ENCODE measurements at regions not wholly inside any gene's neighbourhood (a gene's known extent, or its start where the extent isn't known, plus 50 kb on each side); places are given as distances from the start of the nearest gene placed in this dataset.

DNA sequence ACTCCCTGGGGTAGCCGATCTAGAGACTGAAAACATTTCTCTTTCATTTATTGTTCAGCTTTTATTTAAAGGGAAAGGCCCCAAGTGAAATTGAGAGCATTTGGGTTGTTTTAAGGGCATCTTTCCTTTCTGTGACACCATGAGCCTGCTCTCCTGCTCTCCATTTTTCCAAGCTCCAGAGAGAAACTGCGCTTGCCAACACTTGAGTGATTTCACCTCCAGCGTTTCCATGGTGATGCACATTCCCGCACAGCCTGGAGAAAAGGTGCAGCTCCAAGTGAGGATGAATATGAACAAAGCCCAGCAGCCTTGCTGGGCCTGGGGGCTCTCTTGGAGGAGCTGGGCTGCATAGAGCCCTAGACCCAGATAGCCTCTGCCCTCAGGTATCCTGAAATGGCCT is 159.2 kb upstream of the PPP2R3A start:
- Histone ChIP-seq H3K27me3 (peaks cover 12% of the 10 kb centered on the region), H3K36me3 (no peaks in the 10 kb centered on the region), H3K9me3 (no peaks in the 10 kb centered on the region), H3K27ac (no peak overlapping the region), H3K4me3 (no peak overlapping the region), H3K4me1 (no peaks in the 10 kb centered on the region)
- WGBS, 2 donors (ENCODE audit: low coverage in 1 of 2): 11 to 38% methylated on average over 1 to 4 of the region's 4 CpGs
- no peak for TF ChIP-seq POLR2AphosphoS5 (IDR thresholded peaks at IDR 0.05)
- no peak for TF ChIP-seq EP300 (IDR thresholded peaks at IDR 0.05)
- ATAC-seq: no peak

DNA sequence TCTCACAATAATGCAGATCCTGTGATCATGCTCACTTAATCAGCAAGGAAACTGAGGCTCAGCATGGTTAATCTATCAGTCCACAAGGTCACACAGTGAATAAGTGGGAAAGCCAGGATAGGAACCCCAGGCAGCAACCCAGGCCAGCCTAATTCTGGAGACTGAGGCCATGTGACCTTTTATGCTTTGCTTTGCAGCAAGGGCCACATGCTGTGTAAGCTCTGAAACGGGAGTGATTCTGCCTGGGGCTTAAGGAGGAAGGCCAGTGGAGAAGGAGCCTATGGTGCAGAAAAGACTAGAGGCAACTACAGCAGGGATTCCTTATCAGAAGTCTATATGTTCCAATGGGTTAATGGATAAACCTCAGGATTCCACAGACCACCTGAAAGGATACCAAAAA is 157.6 kb upstream of the PPP2R3A start:
- TF ChIP-seq, protein P1, sequence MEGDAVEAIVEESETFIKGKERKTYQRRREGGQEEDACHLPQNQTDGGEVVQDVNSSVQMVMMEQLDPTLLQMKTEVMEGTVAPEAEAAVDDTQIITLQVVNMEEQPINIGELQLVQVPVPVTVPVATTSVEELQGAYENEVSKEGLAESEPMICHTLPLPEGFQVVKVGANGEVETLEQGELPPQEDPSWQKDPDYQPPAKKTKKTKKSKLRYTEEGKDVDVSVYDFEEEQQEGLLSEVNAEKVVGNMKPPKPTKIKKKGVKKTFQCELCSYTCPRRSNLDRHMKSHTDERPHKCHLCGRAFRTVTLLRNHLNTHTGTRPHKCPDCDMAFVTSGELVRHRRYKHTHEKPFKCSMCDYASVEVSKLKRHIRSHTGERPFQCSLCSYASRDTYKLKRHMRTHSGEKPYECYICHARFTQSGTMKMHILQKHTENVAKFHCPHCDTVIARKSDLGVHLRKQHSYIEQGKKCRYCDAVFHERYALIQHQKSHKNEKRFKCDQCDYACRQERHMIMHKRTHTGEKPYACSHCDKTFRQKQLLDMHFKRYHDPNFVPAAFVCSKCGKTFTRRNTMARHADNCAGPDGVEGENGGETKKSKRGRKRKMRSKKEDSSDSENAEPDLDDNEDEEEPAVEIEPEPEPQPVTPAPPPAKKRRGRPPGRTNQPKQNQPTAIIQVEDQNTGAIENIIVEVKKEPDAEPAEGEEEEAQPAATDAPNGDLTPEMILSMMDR (IDR thresholded peaks at IDR 0.05): no peak
- no peak for TF ChIP-seq EP300 (IDR thresholded peaks at IDR 0.05)
- no peak for TF ChIP-seq POLR2AphosphoS5 (IDR thresholded peaks at IDR 0.05)
- TF ChIP-seq POLR2A (IDR thresholded peaks at IDR 0.05): no peak
- no CpG with 5 or more reads among the region's 1 CpG for WGBS, 2 donors (ENCODE audit: low coverage in 1 of 2)
- Histone ChIP-seq H3K4me3 (no peak overlapping the region), H3K27ac (no peak overlapping the region), H3K27me3 (peaks cover 16% of the 10 kb centered on the region), H3K9me3 (no peaks in the 10 kb centered on the region), H3K4me1 (no peaks in the 10 kb centered on the region), H3K36me3 (no peaks in the 10 kb centered on the region)
- ATAC-seq: no peak

DNA sequence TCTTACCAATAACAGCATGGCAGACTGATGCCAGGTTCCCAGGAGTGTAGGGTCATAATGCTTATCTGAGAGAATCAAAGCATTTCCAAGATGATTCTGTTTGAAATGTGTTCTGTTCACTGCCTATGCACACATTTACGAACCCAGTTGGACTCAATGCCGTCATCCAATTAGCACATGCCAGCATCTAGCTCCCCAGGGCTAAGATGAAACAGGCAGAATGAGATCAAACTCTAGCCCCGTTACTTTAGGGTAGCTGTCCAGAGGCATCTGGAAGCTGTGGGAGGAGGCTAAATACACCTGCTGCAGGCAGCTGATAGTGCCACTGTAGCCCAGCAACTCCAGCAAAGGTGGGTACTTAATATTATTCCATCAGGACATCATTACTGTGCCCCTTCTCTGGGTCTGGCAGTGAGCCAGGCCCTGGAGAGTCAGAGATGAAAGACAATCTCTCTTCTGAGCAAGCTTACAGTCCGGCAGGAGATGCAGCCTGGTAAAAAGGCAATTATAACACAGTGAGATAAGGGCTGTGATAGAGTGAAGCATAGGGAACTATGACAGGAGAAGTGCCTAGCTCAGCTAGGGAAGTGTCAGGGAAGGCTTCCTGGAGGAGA is 156.4 kb upstream of the PPP2R3A start:
- Histone ChIP-seq H3K4me1 (no peaks in the 10 kb centered on the region), H3K9me3 (no peaks in the 10 kb centered on the region), H3K27me3 (peaks cover 16% of the 10 kb centered on the region), H3K4me3 (no peak overlapping the region), H3K27ac (no peak overlapping the region), H3K36me3 (no peaks in the 10 kb centered on the region)
- no peak for ATAC-seq
- WGBS, 2 donors (ENCODE audit: low coverage in 1 of 2): 46% methylated on average over 4 of the region's 4 CpGs; no CpG with 5 or more reads in 1 of the 2 donors
- TF ChIP-seq EP300 (IDR thresholded peaks at IDR 0.05) (no peak), POLR2A (IDR thresholded peaks at IDR 0.05) (no peak), POLR2AphosphoS5 (IDR thresholded peaks at IDR 0.05) (no peak)
- TF ChIP-seq, protein P1 (IDR thresholded peaks at IDR 0.05): no peak

DNA sequence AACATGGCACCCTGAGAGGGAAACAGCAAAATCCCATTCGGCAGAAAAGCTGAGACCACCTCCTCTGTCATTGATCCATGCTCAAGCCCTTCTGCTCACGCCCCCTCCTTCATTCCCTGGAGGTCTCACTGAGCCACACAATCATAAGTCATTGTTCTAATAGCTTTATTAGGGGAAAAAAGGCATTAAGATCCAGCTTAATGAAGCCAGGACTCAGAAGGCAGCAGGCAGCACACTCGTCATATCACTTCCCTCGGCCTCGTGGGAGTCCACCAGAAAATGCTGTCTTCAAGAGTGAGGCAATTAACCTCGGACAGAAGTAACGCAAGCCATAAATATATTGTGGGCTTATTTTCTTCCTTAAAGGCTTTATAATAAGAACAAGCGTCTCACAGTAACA is 153.9 kb upstream of the PPP2R3A start:
- no peak for TF ChIP-seq POLR2A (IDR thresholded peaks at IDR 0.05)
- no peak for TF ChIP-seq POLR2AphosphoS5 (IDR thresholded peaks at IDR 0.05)
- TF ChIP-seq, protein P1 (IDR thresholded peaks at IDR 0.05): no peak
- TF ChIP-seq EP300 (IDR thresholded peaks at IDR 0.05): no peak
- H3K4me3 ChIP-seq: no peak overlapping the region
- WGBS, 2 donors (ENCODE audit: low coverage in 1 of 2): 79 to 81% methylated on average over 3 to 7 of the region's 8 CpGs
- H3K9me3 ChIP-seq: no peaks in the 10 kb centered on the region
- ATAC-seq: no peak
- H3K27me3 ChIP-seq: peaks cover 25% of the 10 kb centered on the region
- no peaks in the 10 kb centered on the region for H3K4me1 ChIP-seq
- H3K27ac ChIP-seq: no peak overlapping the region
- no peaks in the 10 kb centered on the region for H3K36me3 ChIP-seq

DNA sequence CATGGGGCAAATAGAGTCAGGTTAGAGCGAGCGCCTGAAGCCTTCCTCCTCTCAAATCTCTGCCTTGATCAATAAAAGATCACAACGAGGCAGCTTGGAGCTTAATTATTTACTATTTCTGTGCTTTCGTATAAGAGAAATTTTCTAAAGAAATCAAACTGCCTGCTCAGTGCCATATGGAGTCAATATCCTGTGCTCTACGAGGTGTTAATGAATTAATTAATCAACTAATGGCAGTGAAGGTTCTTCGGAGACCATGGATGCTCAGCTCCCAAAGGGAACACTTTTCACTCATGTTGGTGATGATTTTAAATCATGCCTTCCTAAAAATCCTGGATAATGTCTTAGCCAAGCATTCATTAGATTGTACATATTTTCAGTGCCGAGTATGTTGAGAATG is 153.5 kb upstream of the PPP2R3A start:
- H3K27me3 ChIP-seq: peaks cover 25% of the 10 kb centered on the region
- H3K9me3 ChIP-seq: no peaks in the 10 kb centered on the region
- H3K4me3 ChIP-seq: no peak overlapping the region
- no peaks in the 10 kb centered on the region for H3K4me1 ChIP-seq
- H3K27ac ChIP-seq: no peak overlapping the region
- no peak for ATAC-seq
- TF ChIP-seq POLR2AphosphoS5 (IDR thresholded peaks at IDR 0.05) (no peak), POLR2A (IDR thresholded peaks at IDR 0.05) (no peak), EP300 (IDR thresholded peaks at IDR 0.05) (no peak)
- TF ChIP-seq, protein P1 (IDR thresholded peaks at IDR 0.05): no peak
- WGBS, 2 donors (ENCODE audit: low coverage in 1 of 2): 58 to 68% methylated on average over 6 to 7 of the region's 7 CpGs
- H3K36me3 ChIP-seq: no peaks in the 10 kb centered on the region

All from gastroesophageal sphincter (tissue), 4 donors.